Suprapubic skin (tissue), 4 donors: ENCODE measurements at regions not wholly inside any gene's neighbourhood (a gene's known extent, or its start where the extent isn't known, plus 50 kb on each side); places are given as distances from the start of the nearest gene placed in this dataset.

Source experiments
- CTCF ChIP-seq, 2 donors: fragments of 200-600 bp in 1 of 2; fragments of 450-650 bp in 1 of 2; sonication (generic) in 1 of 2; IDR thresholded peaks; one replicate each; pipeline ENCODE4 v1.5.1; 2016 to 2019; ENCODE audit warnings: antibody characterized with exemption in 2 of 2, mild to moderate bottlenecking in 1 of 2, moderate library complexity in 1 of 2
- EP300 ChIP-seq: sonication (generic); formaldehyde crosslinking; IDR thresholded peaks from one replicate; pipeline ENCODE4 v1.6.1; 2017; ENCODE audit warnings: antibody characterized with exemption
- POLR2A ChIP-seq, 2 donors: fragments of 450-650 bp; IDR thresholded peaks; one replicate each; pipeline ENCODE4 v1.6.1; 2017; ENCODE audit warnings: antibody characterized with exemption in 2 of 2, mild to moderate bottlenecking in 2 of 2, moderate library complexity in 2 of 2
- POLR2AphosphoS5 ChIP-seq, 3 donors: sonication (generic); formaldehyde crosslinking; IDR thresholded peaks; one replicate each; pipeline ENCODE4 v1.6.1; 2017; ENCODE audit warnings: antibody characterized with exemption in 3 of 3

- TF ChIP-seq CTCF (IDR thresholded peaks at IDR 0.05): no peak
- no peak for TF ChIP-seq POLR2AphosphoS5 (IDR thresholded peaks at IDR 0.05)
- no peak for TF ChIP-seq POLR2A (IDR thresholded peaks at IDR 0.05)
- no peak for TF ChIP-seq EP300
Measured at GRCh38 chr1:29859126-29859525, 622.8 kb downstream of the PTPRU start.
